Astrocyte of the spinal cord (primary cell): ENCODE measurements at regions not wholly inside any gene's neighbourhood (a gene's known extent, or its start where the extent isn't known, plus 50 kb on each side); places are given as distances from the start of the nearest gene placed in this dataset.

Source experiments
- DNase-seq: peaks from one replicate; pipeline ENCODE4 v3.0.0; 2011; ENCODE audit warnings: low read depth, low spot score
- H3K4me3 ChIP-seq: 2 replicates; pipeline ENCODE4 v1.5.1; 2011; ENCODE audit warnings: low read depth, mild to moderate bottlenecking, low read length, moderate library complexity
- in situ Hi-C: cut with HindIII; loops from 2 replicates; pipeline ENCODE4 v1.10.0; 2017; ENCODE audit warnings: low sequenced_read_pairs
- TF ChIP-seq, protein P1 (sequence below): IDR thresholded peaks from 2 replicates; pipeline ENCODE4 v1.5.1; 2012; ENCODE audit warnings: low read depth, mild to moderate bottlenecking, low read length, inconsistent platforms

DNA sequence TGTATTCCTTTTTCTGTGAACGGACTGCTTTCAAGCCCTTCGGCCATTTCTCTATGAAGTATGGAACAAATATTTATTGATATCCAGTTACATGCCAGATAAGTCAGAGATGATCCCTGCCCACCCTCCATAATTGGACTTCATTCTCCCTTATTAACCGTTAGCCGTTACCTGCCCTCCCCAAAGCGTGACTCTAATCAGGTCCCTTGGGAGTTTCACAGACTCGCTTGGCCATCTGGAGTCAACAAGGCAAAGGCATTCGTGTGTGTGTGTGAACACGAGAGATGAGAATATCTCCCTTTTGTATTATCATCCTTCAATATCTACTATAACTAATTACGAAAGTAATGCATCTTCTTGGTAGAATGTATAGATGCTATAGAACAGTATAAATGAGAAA lies 314.5 kb downstream of the TLE3 start:
- TF ChIP-seq, protein P1, sequence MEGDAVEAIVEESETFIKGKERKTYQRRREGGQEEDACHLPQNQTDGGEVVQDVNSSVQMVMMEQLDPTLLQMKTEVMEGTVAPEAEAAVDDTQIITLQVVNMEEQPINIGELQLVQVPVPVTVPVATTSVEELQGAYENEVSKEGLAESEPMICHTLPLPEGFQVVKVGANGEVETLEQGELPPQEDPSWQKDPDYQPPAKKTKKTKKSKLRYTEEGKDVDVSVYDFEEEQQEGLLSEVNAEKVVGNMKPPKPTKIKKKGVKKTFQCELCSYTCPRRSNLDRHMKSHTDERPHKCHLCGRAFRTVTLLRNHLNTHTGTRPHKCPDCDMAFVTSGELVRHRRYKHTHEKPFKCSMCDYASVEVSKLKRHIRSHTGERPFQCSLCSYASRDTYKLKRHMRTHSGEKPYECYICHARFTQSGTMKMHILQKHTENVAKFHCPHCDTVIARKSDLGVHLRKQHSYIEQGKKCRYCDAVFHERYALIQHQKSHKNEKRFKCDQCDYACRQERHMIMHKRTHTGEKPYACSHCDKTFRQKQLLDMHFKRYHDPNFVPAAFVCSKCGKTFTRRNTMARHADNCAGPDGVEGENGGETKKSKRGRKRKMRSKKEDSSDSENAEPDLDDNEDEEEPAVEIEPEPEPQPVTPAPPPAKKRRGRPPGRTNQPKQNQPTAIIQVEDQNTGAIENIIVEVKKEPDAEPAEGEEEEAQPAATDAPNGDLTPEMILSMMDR: no peak
- DNase-seq: no peak
- in situ Hi-C loops: no loop called here

DNA sequence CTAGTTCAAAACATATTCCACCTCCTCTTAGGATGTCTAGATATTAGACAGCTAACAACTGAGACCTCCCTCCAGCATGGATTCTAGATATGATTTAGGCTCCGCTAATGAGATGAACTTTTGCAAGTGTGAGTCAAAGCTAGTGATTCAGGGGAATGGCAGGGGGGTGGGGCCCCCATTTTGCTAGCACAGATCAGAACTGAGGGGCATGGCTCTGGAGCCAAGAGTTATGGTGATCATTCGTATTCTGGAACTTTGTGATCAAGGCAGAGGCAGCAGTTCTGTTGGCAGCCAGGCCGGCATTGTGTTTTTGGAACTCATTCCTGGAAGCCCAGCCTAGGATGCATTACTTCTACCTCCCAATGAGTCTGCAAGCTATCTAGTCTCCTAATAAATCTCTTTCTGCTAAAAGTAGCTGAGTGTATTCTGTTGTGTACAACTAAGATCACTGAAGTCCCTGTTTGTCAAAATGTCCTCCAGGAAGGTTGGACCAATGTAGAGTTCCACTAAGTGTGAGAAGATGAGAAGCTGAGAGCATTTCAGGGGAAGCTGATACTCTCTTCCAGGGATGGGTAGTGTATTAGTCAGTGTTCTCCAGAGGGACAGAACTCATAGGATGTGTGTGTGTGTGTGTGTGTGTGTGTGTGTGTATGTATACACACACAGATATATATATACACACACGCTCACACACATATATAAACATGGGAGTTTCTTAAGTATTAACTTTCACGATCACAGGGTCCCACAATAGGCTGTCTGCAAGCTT lies 312.7 kb downstream of the TLE3 start:
- H3K4me3 ChIP-seq: no peak overlapping the region
- peak; percentile 8 for DNase-seq
- TF ChIP-seq, protein P1: no peak
- in situ Hi-C loops: no loop called here

More for the DNA sequence above, 314.5 kb downstream of the TLE3 start:
- no peak overlapping the region for H3K4me3 ChIP-seq

DNA sequence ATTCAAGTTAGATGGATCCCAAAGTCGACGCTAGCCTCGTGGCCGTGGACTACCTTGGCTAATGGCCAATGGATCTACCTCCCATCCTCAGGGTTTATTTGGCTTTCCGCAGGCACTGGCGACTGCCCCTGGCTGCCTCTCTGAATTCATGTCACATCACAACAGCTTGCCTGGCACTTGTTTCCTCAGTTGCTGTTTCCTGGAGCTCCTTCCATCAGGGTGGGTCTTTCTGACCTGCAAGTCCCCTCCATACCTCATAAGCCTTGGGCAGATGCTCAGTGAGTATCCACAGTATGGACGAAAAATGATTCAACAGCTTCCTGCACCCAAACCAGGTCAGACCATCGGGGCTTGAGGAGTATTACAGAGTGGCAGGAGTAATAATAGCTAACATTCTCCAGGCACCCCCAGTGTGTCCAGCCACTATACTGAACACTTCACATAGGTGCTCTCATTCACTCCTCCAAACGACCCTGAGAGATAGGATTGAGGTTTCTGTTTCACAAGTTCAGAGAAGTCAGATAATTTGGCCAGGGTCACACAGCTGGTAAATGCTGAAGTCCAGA lies 311.5 kb downstream of the TLE3 start:
- TF ChIP-seq, protein P1: no peak
- H3K4me3 ChIP-seq: no peak overlapping the region
- DNase-seq: no peak
- in situ Hi-C loops: no loop called here

DNA sequence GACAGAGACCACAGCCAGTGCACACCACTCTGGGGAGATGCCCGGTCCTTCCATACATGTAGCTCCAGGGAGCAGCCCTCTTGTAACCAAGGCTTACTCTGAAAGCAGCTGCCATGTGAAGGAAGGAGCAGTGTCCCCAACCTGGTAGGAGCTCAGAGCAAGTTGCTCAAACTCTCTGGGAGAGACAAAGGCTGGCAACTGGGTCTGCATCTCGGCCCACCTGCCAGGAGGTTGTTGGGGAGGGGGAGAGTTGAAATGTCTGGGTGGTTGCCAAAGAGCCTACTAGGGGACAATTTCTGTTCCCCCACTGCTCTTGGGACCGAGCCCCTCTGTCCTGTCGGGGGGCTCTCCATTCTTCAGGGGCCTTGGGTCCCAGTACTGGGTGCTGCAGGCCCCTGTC lies 309.9 kb downstream of the TLE3 start:
- no peak overlapping the region for H3K4me3 ChIP-seq
- in situ Hi-C loops: no loop called here
- TF ChIP-seq, protein P1: no peak
- DNase-seq: no peak

DNA sequence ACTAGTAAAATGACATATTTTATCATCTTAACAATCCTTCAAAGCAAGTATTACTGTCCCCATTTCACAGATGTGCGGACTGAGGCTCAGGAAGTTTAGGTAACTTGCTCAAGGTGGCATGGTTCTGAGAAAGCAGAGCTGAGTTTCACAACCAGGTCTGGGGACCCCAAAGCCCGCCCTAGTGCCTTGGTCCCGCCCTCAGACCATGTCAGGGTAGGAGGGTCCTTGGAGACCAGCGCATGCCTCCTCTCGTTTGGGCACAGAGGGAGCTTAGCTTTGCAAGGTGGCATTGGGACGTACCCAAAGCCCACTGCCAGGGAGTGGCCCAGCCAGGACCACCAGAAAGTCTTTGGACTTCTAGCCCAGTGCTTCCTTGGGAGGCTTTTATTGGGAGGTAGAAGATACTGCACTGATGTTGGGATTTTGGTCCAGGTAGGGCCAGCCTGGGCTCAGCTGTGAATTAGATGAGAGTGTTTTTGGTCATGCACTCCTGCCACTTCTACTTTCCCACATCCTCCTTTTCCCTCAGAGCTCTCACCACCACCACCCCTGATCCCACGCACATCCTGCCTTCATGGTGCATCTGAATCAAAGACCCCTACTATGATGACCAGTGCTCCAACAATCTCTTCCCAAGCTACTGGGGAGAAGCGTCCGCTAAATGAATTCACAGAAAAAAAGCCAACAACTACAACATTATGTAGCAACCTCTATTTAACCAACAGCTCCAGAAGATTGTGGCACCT lies 307.9 kb downstream of the TLE3 start:
- no peak for DNase-seq
- H3K4me3 ChIP-seq: no peak overlapping the region
- TF ChIP-seq, protein P1: no peak
- in situ Hi-C loops: no loop called here

DNA sequence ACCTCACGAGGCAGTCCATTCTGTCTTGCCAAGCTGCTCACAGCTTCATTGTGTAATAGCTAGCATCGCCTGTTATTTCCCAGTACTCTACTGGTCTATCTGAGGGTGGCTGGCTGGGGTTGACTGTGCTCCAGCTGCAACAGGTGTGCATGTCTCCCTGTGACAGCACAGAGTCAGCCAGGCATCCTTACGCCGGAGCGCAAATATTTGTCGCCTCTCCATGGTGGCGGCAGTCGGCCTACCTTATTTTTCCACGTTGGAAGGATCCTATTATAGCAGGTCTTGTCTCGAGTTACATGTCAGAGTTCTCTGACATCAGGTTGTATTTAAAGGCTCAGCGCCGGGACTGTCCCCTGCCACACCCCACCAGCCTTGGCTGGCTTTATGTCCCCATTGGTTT lies 307.1 kb downstream of the TLE3 start:
- DNase-seq: no peak
- in situ Hi-C loops: no loop called here
- TF ChIP-seq, protein P1: no peak
- H3K4me3 ChIP-seq: no peak overlapping the region
